ENCODE measurements at regions not wholly inside any gene's neighbourhood (a gene's known extent, or its start where the extent isn't known, plus 50 kb on each side); places are given as distances from the start of the nearest gene placed in this dataset.

DNA sequence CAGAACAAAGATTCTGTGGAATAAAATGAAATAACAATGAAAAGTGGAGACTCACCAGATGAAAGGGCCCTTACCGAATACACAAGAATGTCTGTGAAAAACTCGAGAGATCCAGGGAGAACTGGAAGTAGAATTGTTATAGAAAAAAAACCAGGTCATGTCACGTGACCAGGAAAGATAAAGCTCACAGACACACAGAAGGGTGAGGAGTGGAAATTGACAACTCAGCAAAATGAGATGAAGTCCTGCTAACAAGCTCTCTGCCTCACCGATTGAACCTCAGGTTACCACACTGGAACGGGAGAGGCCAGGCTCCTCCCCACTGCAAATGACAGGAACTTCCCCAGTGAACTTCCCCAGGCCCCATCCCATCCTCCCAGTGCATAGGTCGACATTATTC lies 1618.0 kb upstream of the PCDH10 start (continued):
- TF ChIP-seq TAF9B (IDR thresholded peaks at IDR 0.05; ENCODE audit: partially characterized antibody) (no peak), RAD21 (CRISPR knock-in tag; conservative IDR thresholded peaks at IDR 0.05 in 1 of 2, IDR thresholded peaks at IDR 0.05 in 1 of 2) (no peak), C11orf30 (IDR thresholded peaks at IDR 0.05; ENCODE audit: low read depth) (peak; percentile 70), KLF10 (CRISPR knock-in tag; IDR thresholded peaks at IDR 0.05) (no peak), ZNF12 (CRISPR knock-in tag; IDR thresholded peaks at IDR 0.05) (no peak), MAFG (tag; conservative IDR thresholded peaks at IDR 0.05) (peak; percentile 91), SPI1 (IDR thresholded peaks at IDR 0.05; ENCODE audit: borderline replicate concordance, low read depth, low read length) (no peak), JUND (IDR thresholded peaks at IDR 0.05; ENCODE audit: borderline replicate concordance, low read depth, low read length) (no peak), JUND (tag; IDR thresholded peaks at IDR 0.05; ENCODE audit: borderline replicate concordance, low read depth, low read length) (no peak), U2AF1 (optimal IDR thresholded peaks at IDR 0.05; ENCODE audit: low read depth, low read length) (no peak), ZNF77 (CRISPR knock-in tag; IDR thresholded peaks at IDR 0.05) (no peak), ZNF133 (CRISPR knock-in tag; IDR thresholded peaks at IDR 0.05) (no peak), CBFA2T2 (conservative IDR thresholded peaks at IDR 0.05) (peak; percentile 36), MED1 (CRISPR knock-in tag; IDR thresholded peaks at IDR 0.05; ENCODE audit: borderline replicate concordance) (no peak), ZNF212 (CRISPR knock-in tag; IDR thresholded peaks at IDR 0.05) (no peak), DMBX1 (CRISPR knock-in tag; IDR thresholded peaks at IDR 0.05; ENCODE audit: borderline replicate concordance) (no peak), RAD51 (IDR thresholded peaks at IDR 0.05; ENCODE audit: borderline replicate concordance, low read depth) (peak; percentile 77), MAFK (IDR thresholded peaks at IDR 0.05; ENCODE audit: low read length) (peak; percentile 62)
- TF ChIP-seq, protein P1, sequence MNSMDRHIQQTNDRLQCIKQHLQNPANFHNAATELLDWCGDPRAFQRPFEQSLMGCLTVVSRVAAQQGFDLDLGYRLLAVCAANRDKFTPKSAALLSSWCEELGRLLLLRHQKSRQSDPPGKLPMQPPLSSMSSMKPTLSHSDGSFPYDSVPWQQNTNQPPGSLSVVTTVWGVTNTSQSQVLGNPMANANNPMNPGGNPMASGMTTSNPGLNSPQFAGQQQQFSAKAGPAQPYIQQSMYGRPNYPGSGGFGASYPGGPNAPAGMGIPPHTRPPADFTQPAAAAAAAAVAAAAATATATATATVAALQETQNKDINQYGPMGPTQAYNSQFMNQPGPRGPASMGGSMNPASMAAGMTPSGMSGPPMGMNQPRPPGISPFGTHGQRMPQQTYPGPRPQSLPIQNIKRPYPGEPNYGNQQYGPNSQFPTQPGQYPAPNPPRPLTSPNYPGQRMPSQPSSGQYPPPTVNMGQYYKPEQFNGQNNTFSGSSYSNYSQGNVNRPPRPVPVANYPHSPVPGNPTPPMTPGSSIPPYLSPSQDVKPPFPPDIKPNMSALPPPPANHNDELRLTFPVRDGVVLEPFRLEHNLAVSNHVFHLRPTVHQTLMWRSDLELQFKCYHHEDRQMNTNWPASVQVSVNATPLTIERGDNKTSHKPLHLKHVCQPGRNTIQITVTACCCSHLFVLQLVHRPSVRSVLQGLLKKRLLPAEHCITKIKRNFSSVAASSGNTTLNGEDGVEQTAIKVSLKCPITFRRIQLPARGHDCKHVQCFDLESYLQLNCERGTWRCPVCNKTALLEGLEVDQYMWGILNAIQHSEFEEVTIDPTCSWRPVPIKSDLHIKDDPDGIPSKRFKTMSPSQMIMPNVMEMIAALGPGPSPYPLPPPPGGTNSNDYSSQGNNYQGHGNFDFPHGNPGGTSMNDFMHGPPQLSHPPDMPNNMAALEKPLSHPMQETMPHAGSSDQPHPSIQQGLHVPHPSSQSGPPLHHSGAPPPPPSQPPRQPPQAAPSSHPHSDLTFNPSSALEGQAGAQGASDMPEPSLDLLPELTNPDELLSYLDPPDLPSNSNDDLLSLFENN (IDR thresholded peaks at IDR 0.05; ENCODE audit: low read depth in 2 of 2, low read length in 2 of 2) = no peak
- TF ChIP-seq, protein P2, sequence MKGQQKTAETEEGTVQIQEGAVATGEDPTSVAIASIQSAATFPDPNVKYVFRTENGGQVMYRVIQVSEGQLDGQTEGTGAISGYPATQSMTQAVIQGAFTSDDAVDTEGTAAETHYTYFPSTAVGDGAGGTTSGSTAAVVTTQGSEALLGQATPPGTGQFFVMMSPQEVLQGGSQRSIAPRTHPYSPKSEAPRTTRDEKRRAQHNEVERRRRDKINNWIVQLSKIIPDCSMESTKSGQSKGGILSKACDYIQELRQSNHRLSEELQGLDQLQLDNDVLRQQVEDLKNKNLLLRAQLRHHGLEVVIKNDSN (CRISPR knock-in tag; IDR thresholded peaks at IDR 0.05) = no peak
- TF ChIP-seq, protein P3, sequence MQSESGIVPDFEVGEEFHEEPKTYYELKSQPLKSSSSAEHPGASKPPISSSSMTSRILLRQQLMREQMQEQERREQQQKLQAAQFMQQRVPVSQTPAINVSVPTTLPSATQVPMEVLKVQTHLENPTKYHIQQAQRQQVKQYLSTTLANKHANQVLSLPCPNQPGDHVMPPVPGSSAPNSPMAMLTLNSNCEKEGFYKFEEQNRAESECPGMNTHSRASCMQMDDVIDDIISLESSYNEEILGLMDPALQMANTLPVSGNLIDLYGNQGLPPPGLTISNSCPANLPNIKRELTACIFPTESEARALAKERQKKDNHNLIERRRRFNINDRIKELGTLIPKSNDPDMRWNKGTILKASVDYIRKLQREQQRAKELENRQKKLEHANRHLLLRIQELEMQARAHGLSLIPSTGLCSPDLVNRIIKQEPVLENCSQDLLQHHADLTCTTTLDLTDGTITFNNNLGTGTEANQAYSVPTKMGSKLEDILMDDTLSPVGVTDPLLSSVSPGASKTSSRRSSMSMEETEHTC (IDR thresholded peaks at IDR 0.05) = no peak
- TF ChIP-seq, protein P4, sequence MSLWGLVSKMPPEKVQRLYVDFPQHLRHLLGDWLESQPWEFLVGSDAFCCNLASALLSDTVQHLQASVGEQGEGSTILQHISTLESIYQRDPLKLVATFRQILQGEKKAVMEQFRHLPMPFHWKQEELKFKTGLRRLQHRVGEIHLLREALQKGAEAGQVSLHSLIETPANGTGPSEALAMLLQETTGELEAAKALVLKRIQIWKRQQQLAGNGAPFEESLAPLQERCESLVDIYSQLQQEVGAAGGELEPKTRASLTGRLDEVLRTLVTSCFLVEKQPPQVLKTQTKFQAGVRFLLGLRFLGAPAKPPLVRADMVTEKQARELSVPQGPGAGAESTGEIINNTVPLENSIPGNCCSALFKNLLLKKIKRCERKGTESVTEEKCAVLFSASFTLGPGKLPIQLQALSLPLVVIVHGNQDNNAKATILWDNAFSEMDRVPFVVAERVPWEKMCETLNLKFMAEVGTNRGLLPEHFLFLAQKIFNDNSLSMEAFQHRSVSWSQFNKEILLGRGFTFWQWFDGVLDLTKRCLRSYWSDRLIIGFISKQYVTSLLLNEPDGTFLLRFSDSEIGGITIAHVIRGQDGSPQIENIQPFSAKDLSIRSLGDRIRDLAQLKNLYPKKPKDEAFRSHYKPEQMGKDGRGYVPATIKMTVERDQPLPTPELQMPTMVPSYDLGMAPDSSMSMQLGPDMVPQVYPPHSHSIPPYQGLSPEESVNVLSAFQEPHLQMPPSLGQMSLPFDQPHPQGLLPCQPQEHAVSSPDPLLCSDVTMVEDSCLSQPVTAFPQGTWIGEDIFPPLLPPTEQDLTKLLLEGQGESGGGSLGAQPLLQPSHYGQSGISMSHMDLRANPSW (CRISPR knock-in tag; IDR thresholded peaks at IDR 0.05) = no peak
